ENCODE measurements at regions not wholly inside any gene's neighbourhood (a gene's known extent, or its start where the extent isn't known, plus 50 kb on each side); places are given as distances from the start of the nearest gene placed in this dataset.
"Not testable (repeated sequence)": the region's sequence is repeated elsewhere in the genome, so short reads cannot be mapped to it uniquely, and the experiment has no call there.

DNA sequence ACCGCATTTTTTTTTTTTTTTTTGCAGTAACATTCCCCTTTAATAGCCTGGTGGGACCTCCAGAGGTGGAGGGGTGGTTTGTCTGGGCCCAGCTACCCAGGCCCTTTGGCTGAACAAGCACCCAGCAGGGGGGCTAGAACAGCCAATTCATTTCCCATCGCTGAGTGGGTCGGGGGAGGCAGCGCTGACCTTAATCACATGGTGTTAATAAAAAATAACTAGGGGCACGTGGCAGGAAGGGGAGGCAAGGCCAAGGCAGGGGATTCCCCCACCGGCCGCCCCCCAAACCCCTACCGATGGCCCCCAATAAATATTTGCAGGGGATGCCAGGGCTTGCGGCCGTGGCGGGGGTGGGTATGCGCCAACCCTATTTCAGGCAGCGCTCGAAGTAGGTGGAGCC is 1709.9 kb downstream of the TP53TG3F start:
- H4K20me1 ChIP-seq (ENCODE audit: insufficient read depth); H3K9ac ChIP-seq (ENCODE audit: low read length); H3K4me2 ChIP-seq (ENCODE audit: low read length); DNase-seq (ENCODE audit: low read depth, low spot score); H3K9me2 ChIP-seq (ENCODE audit: insufficient read depth); H3K4me3 ChIP-seq (replicated peaks in 1 of 2; ENCODE audit: low read depth in 1 of 2, low read length in 2 of 2); H3K27me3 ChIP-seq (ENCODE audit: insufficient read depth, low read length); BruUV-seq (replicated peaks); RAD21 ChIA-PET (ENCODE audit: low non-redundant PET in 1 of 2, low total read pairs in 2 of 2, uncharacterized antibody in 2 of 2, unreplicated experiment in 2 of 2); POLR2A ChIA-PET; H3K36me3 ChIP-seq (ENCODE audit: control insufficient read depth in 1 of 2, insufficient read depth in 2 of 2, low read length in 2 of 2); ATAC-seq; intact Hi-C loops (cut with micrococcal nuclease); CTCF ChIA-PET; H3K79me2 ChIP-seq (ENCODE audit: insufficient read depth, low read length); H3K9me3 ChIP-seq (ENCODE audit: control insufficient read depth in 1 of 2, insufficient read depth in 1 of 2, low read depth in 1 of 2, low read length in 2 of 2); H3K27ac ChIP-seq (ENCODE audit: low read depth, low read length); H3K4me1 ChIP-seq (ENCODE audit: control insufficient read depth in 1 of 2, insufficient read depth in 2 of 2, low read length in 2 of 2); H2AFZ ChIP-seq (ENCODE audit: low read depth, low read length, poor library complexity, severe bottlenecking): not testable (repeated sequence)

DNA sequence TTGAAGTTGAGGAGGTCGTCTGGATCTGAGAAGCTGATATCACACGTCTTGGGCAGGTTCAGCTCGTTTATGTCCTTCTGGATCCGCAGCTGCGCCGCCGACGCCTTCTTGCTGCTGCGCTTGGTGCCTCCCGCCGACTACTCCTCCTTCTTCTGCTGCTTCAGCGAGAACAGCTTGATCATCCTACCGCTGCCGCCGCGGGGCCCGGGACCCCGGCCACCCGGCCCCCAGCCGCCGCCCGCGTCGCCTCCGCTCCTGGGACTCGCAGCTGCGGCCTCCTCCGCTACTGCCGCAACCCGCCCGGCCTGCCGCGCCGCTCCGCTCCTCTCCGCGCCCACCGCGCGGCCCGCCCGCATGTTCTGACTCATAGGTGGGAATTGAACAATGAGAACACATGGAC is 1710.6 kb downstream of the TP53TG3F start:
- BruUV-seq (replicated peaks); intact Hi-C loops (cut with micrococcal nuclease); H3K4me3 ChIP-seq (replicated peaks in 1 of 2; ENCODE audit: low read depth in 1 of 2, low read length in 2 of 2); H3K9me3 ChIP-seq (ENCODE audit: control insufficient read depth in 1 of 2, insufficient read depth in 1 of 2, low read depth in 1 of 2, low read length in 2 of 2); H3K27ac ChIP-seq (ENCODE audit: low read depth, low read length); H4K20me1 ChIP-seq (ENCODE audit: insufficient read depth); ATAC-seq; H3K27me3 ChIP-seq (ENCODE audit: insufficient read depth, low read length); RAD21 ChIA-PET (ENCODE audit: low non-redundant PET in 1 of 2, low total read pairs in 2 of 2, uncharacterized antibody in 2 of 2, unreplicated experiment in 2 of 2); H3K36me3 ChIP-seq (ENCODE audit: control insufficient read depth in 1 of 2, insufficient read depth in 2 of 2, low read length in 2 of 2); POLR2A ChIA-PET; H3K4me1 ChIP-seq (ENCODE audit: control insufficient read depth in 1 of 2, insufficient read depth in 2 of 2, low read length in 2 of 2); H2AFZ ChIP-seq (ENCODE audit: low read depth, low read length, poor library complexity, severe bottlenecking); CTCF ChIA-PET; H3K9me2 ChIP-seq (ENCODE audit: insufficient read depth); DNase-seq (ENCODE audit: low read depth, low spot score); H3K79me2 ChIP-seq (ENCODE audit: insufficient read depth, low read length); H3K9ac ChIP-seq (ENCODE audit: low read length); H3K4me2 ChIP-seq (ENCODE audit: low read length): not testable (repeated sequence)

DNA sequence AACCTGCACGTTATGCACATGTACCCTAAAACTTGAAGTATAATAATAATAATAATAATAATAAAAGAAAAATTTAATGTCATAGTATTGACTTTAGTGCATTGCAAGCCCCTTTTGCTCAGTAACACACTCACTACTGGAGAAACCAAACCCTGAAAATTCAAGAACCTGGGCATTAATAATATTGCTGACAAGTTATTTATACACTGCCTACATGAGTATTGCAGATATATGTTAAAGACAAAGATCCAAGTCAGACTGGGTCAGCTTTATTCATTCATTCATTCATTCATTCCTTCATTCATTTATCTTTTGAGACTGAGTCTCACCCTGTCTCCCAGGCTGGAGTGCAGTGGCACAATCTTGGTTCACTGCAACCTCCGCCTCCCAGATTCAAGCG is 1711.2 kb downstream of the TP53TG3F start:
- H3K9me3 ChIP-seq (ENCODE audit: control insufficient read depth in 1 of 2, insufficient read depth in 1 of 2, low read depth in 1 of 2, low read length in 2 of 2), result no peaks in the 10 kb centered on the region; a peak in 2 of 4 replicates
- RAD21 ChIA-PET (ENCODE audit: low non-redundant PET in 1 of 2, low total read pairs in 2 of 2, uncharacterized antibody in 2 of 2, unreplicated experiment in 2 of 2), result no interaction called here
- no peak for TF ChIP-seq CEBPB (IDR thresholded peaks at IDR 0.05; ENCODE audit: low read depth)
- TF ChIP-seq EZH2 (IDR thresholded peaks at IDR 0.05), result no peak
- TF ChIP-seq, protein P1, sequence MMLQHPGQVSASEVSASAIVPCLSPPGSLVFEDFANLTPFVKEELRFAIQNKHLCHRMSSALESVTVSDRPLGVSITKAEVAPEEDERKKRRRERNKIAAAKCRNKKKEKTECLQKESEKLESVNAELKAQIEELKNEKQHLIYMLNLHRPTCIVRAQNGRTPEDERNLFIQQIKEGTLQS (IDR thresholded peaks at IDR 0.05), result no peak
- TF ChIP-seq, protein P2, sequence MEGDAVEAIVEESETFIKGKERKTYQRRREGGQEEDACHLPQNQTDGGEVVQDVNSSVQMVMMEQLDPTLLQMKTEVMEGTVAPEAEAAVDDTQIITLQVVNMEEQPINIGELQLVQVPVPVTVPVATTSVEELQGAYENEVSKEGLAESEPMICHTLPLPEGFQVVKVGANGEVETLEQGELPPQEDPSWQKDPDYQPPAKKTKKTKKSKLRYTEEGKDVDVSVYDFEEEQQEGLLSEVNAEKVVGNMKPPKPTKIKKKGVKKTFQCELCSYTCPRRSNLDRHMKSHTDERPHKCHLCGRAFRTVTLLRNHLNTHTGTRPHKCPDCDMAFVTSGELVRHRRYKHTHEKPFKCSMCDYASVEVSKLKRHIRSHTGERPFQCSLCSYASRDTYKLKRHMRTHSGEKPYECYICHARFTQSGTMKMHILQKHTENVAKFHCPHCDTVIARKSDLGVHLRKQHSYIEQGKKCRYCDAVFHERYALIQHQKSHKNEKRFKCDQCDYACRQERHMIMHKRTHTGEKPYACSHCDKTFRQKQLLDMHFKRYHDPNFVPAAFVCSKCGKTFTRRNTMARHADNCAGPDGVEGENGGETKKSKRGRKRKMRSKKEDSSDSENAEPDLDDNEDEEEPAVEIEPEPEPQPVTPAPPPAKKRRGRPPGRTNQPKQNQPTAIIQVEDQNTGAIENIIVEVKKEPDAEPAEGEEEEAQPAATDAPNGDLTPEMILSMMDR (IDR thresholded peaks at IDR 0.05 in 2 of 3, conservative IDR thresholded peaks at IDR 0.05 in 1 of 3; ENCODE audit: borderline replicate concordance in 1 of 3, insufficient read depth in 1 of 3, low read depth in 2 of 3, low read length in 2 of 3), result no peak
- no peak for TF ChIP-seq ZFX (IDR thresholded peaks at IDR 0.05)
- TF ChIP-seq RAD21 (IDR thresholded peaks at IDR 0.05; ENCODE audit: low read depth), result no peak
- TF ChIP-seq YY1 (IDR thresholded peaks at IDR 0.05; ENCODE audit: extremely low read depth, insufficient replicate concordance, low read depth, low read length), result no peak
- TF ChIP-seq EZH2phosphoT487 (IDR thresholded peaks at IDR 0.05; ENCODE audit: borderline replicate concordance), result no peak
- TF ChIP-seq SIN3A (IDR thresholded peaks at IDR 0.05; ENCODE audit: low read depth), result no peak
- no peak for TF ChIP-seq SP1 (IDR thresholded peaks at IDR 0.05; ENCODE audit: low read depth)

More for the DNA sequence above, 1711.2 kb downstream of the TP53TG3F start:
- intact Hi-C loops (cut with micrococcal nuclease), result no loop called here
- H4K20me1 ChIP-seq (ENCODE audit: insufficient read depth), result no peaks in the 10 kb centered on the region
- no peaks in the 10 kb centered on the region for H3K36me3 ChIP-seq (ENCODE audit: control insufficient read depth in 1 of 2, insufficient read depth in 2 of 2, low read length in 2 of 2)
- no peaks in the 10 kb centered on the region for H3K27me3 ChIP-seq (ENCODE audit: insufficient read depth, low read length)
- ChIA-PET POLR2A (no interaction called here), CTCF (no interaction called here)
- H2AFZ ChIP-seq (ENCODE audit: low read depth, low read length, poor library complexity, severe bottlenecking), result no peak overlapping the region
- H3K9ac ChIP-seq (ENCODE audit: low read length), result no peak overlapping the region
- H3K27ac ChIP-seq (ENCODE audit: low read depth, low read length), result no peak overlapping the region
- no peak for DNase-seq (ENCODE audit: low read depth, low spot score)
- no peaks in the 10 kb centered on the region for H3K79me2 ChIP-seq (ENCODE audit: insufficient read depth, low read length)
- no peak for ATAC-seq
- H3K4me1 ChIP-seq (ENCODE audit: control insufficient read depth in 1 of 2, insufficient read depth in 2 of 2, low read length in 2 of 2), result no peaks in the 10 kb centered on the region
- H3K4me3 ChIP-seq (replicated peaks in 1 of 2; ENCODE audit: low read depth in 1 of 2, low read length in 2 of 2), result no peak overlapping the region
- no peak overlapping the region for H3K4me2 ChIP-seq (ENCODE audit: low read length)
- no peaks in the 10 kb centered on the region for H3K9me2 ChIP-seq (ENCODE audit: insufficient read depth)
- no TSS peak for BruUV-seq (replicated peaks)

Data from HCT116 (cell line).